ENCODE measurements at regions not wholly inside any gene's neighbourhood (a gene's known extent, or its start where the extent isn't known, plus 50 kb on each side); places are given as distances from the start of the nearest gene placed in this dataset.

DNA sequence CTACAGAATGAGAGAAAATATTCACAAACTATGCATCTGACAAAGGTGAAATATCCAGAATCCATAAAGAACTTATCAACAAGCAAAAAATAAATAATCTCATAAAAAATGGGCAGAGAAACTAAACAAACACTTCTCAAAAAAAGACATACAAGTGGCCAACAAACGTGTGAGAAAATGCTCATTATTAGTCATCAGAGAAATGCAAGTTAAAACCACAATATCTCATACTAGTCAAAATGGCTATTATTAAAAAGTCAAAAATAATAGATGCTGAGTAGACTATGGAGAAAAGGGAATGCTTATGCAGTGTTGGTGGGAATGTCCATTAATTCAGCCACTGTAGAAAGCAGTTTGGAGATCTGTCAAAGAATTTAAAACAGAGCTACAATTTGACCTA lies 533.3 kb downstream of the TMA16 start:
- no peak for TF ChIP-seq CTCF (IDR thresholded peaks at IDR 0.05; ENCODE audit: extremely low read depth, insufficient read depth, missing control alignments)
- in situ Hi-C loops (cut with MboI; ENCODE audit: low pct_unique_long_range_greater_than_20kb, low sequenced_read_pairs, unreplicated experiment) = no loop called here
- no peak for DNase-seq (ENCODE audit: low spot score)

DNA sequence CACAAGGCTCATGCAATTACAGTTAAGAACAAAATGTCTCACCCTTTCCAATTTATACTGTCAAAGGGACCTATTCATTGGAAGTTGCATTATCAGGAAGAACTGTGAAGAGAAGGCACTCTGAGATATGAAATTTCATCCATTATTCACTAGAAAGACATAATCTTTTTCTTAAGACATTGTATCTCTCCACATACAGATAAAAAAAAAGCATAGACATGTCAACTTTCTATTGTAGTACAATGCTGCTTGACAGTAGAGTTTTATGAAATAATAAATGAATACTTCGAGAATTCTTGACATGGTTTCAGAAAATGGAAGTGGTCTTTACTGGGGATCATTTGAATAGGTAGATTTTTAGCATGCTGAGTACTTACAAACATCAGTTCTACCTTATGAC lies 545.0 kb downstream of the TMA16 start:
- no peak for TF ChIP-seq CTCF (IDR thresholded peaks at IDR 0.05; ENCODE audit: extremely low read depth, insufficient read depth, missing control alignments)
- no peak for DNase-seq (ENCODE audit: low spot score)
- in situ Hi-C loops (cut with MboI; ENCODE audit: low pct_unique_long_range_greater_than_20kb, low sequenced_read_pairs, unreplicated experiment) = no loop called here

GRCh38 chr4:164056426-164057142 lies 562.1 kb downstream of the TMA16 start:
- no peak for TF ChIP-seq CTCF (IDR thresholded peaks at IDR 0.05; ENCODE audit: extremely low read depth, insufficient read depth, missing control alignments)
- in situ Hi-C loops (cut with MboI; ENCODE audit: low pct_unique_long_range_greater_than_20kb, low sequenced_read_pairs, unreplicated experiment) = no loop called here
- no peak for DNase-seq (ENCODE audit: low spot score)

- TF ChIP-seq CTCF (IDR thresholded peaks at IDR 0.05; ENCODE audit: extremely low read depth, insufficient read depth, missing control alignments) = no peak
- in situ Hi-C loops (cut with MboI; ENCODE audit: low pct_unique_long_range_greater_than_20kb, low sequenced_read_pairs, unreplicated experiment) = no loop called here
- DNase-seq (ENCODE audit: low spot score) = no peak
Observed at GRCh38 chr4:164058776-164059445, 564.4 kb downstream of the TMA16 start.

DNA sequence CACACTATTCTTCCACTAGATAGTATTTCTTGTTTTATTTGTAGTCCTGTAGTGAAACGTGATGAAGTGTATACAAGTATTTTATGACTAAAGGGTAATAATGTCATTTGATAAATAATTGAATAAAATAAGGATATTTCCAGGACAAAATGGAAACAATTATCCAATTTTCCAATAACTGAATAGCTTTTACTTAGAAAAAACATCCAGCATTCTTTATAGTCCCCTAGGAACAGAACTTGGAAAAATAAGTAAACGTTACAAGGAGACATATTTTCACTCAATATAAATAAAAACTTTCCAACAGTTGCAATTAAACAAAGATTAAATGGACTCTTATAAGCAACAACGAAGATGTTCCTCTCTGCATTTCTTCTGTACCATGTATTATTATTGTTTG lies 566.0 kb downstream of the TMA16 start:
- in situ Hi-C loops (cut with MboI; ENCODE audit: low pct_unique_long_range_greater_than_20kb, low sequenced_read_pairs, unreplicated experiment) = no loop called here
- TF ChIP-seq CTCF (IDR thresholded peaks at IDR 0.05; ENCODE audit: extremely low read depth, insufficient read depth, missing control alignments) = no peak
- no peak for DNase-seq (ENCODE audit: low spot score)

GRCh38 chr4:164068392-164068791 lies 573.9 kb downstream of the TMA16 start:
- no peak for DNase-seq (ENCODE audit: low spot score)
- in situ Hi-C loops (cut with MboI; ENCODE audit: low pct_unique_long_range_greater_than_20kb, low sequenced_read_pairs, unreplicated experiment) = no loop called here
- TF ChIP-seq CTCF (IDR thresholded peaks at IDR 0.05; ENCODE audit: extremely low read depth, insufficient read depth, missing control alignments) = no peak

Data from GM13977 (cell line).